IMR-90 (cell line): ENCODE measurements at regions not wholly inside any gene's neighbourhood (a gene's known extent, or its start where the extent isn't known, plus 50 kb on each side); places are given as distances from the start of the nearest gene placed in this dataset.

Experiments used
- ATAC-seq: fragments of 200-7000 bp; cut with Tn5 transposase; 2 replicates; pipeline ENCODE4 v1.9.1; 2020; ENCODE audit warnings: low read depth, mild to moderate bottlenecking, moderate library complexity
- BruUV-seq: library from RNA; stranded (reverse); fragments of 400-500 nt; replicated peaks from 2 replicates; lab custom pipeline; 2021; lab: Mats Ljungman, UMichigan
- CTCF ChIA-PET: fragments of 300-600 bp; formaldehyde crosslinking; extraction: SDS; loops from one replicate; lab custom pipeline; 2021; ENCODE audit warnings: antibody characterized with exemption; lab: Yijun Ruan, JAX
- POLR2A ChIA-PET: fragments of 300-600 bp; sonication (Branson Sonifier 250); formaldehyde crosslinking; loops from one replicate; lab custom pipeline; 2022; ENCODE audit warnings: antibody characterized with exemption; ENCODE audit not compliant: unreplicated experiment; lab: Charles Lee
- DNase-seq: peaks from one replicate; pipeline ENCODE4 v3.0.0; 2013
- H2AFZ ChIP-seq: replicated peaks from 2 replicates; pipeline ENCODE3; 2013; ENCODE audit warnings: low read length, mild to moderate bottlenecking; ENCODE audit not compliant: poor library complexity
- H2AK5ac ChIP-seq: 2 replicates; pipeline ENCODE4 v1.6.1; 2013; ENCODE audit warnings: low read depth, low read length, inconsistent platforms
- H2AK9ac ChIP-seq: replicated peaks from 2 replicates; pipeline ENCODE3; 2013; ENCODE audit warnings: mild to moderate bottlenecking, low read depth, low read length, moderate library complexity; ENCODE audit not compliant: poor library complexity
- H2BK120ac ChIP-seq: 2 replicates; pipeline ENCODE4 v1.6.1; 2013; ENCODE audit warnings: low read depth, low read length, inconsistent platforms
- H2BK15ac ChIP-seq: 3 replicates; pipeline ENCODE4 v1.6.1; 2013; ENCODE audit warnings: low read depth, low read length, inconsistent platforms
- H2BK20ac ChIP-seq: 2 replicates; pipeline ENCODE4 v1.6.1; 2013; ENCODE audit warnings: low read depth, mild to moderate bottlenecking, inconsistent platforms, low read length, moderate library complexity
- H2BK5ac ChIP-seq: 2 replicates; pipeline ENCODE4 v1.6.1; 2013; ENCODE audit warnings: mild to moderate bottlenecking, low read depth, low read length, inconsistent platforms; ENCODE audit not compliant: poor library complexity, severe bottlenecking
- H3K14ac ChIP-seq: replicated peaks from 2 replicates; pipeline ENCODE4 v1.6.1; 2013; ENCODE audit warnings: low read depth, low read length, inconsistent platforms
- H3K18ac ChIP-seq: 2 replicates; pipeline ENCODE4 v1.6.1; 2013; ENCODE audit warnings: low read depth, low read length, control low read depth
- H3K23ac ChIP-seq: 2 replicates; pipeline ENCODE4 v1.6.1; 2013; ENCODE audit warnings: low read depth, low read length, inconsistent platforms
- H3K27ac ChIP-seq: 2 replicates; pipeline ENCODE4 v1.5.1; 2013; ENCODE audit warnings: mild to moderate bottlenecking, control low read depth, low read length; ENCODE audit not compliant: insufficient read depth
- H3K27me3 ChIP-seq: 2 replicates; pipeline ENCODE4 v1.6.1; 2013; ENCODE audit warnings: low read length; ENCODE audit not compliant: control insufficient read depth, insufficient read depth
- H3K36me3 ChIP-seq: 2 replicates; pipeline ENCODE4 v1.6.1; 2013; ENCODE audit warnings: low read length, mixed read lengths; ENCODE audit not compliant: control insufficient read depth, insufficient read depth
- H3K4ac ChIP-seq: 2 replicates; pipeline ENCODE4 v1.6.1; 2013; ENCODE audit warnings: low read depth, low read length, inconsistent platforms
- H3K4me1 ChIP-seq: 2 replicates; pipeline ENCODE4 v1.6.1; 2013; ENCODE audit warnings: low read length, mixed read lengths; ENCODE audit not compliant: control insufficient read depth, insufficient read depth
- H3K4me2 ChIP-seq: 2 replicates; pipeline ENCODE4 v1.6.1; 2013; ENCODE audit warnings: low read depth, mild to moderate bottlenecking, control low read depth, low read length, moderate library complexity
- H3K4me3 ChIP-seq: 2 replicates; pipeline ENCODE4 v1.5.1; 2013; ENCODE audit warnings: low read depth, mild to moderate bottlenecking, control low read depth, low read length, moderate library complexity; ENCODE audit not compliant: insufficient read depth
- H3K56ac ChIP-seq: 2 replicates; pipeline ENCODE4 v1.6.1; 2013; ENCODE audit warnings: low read length, inconsistent platforms; ENCODE audit not compliant: insufficient read depth; ENCODE audit errors: extremely low read depth
- H3K79me1 ChIP-seq, 2 experiments: 2 replicates each; pipeline ENCODE4 v1.6.1; 2013; ENCODE audit warnings: low read length in 2 of 2, inconsistent platforms in 1 of 2, low read depth in 1 of 2
- H3K9ac ChIP-seq: 2 replicates; pipeline ENCODE4 v1.6.1; 2013; ENCODE audit warnings: low read depth, low read length, control low read depth
- H3K9me1 ChIP-seq: 2 replicates; pipeline ENCODE4 v1.6.1; 2013; ENCODE audit warnings: low read length, inconsistent platforms; ENCODE audit not compliant: insufficient read depth
- H3K9me3 ChIP-seq: 2 replicates; pipeline ENCODE4 v1.6.1; 2013; ENCODE audit warnings: low read length; ENCODE audit not compliant: control insufficient read depth, insufficient read depth
- H4K20me1 ChIP-seq: 2 replicates; pipeline ENCODE4 v1.6.1; 2013; ENCODE audit warnings: low read length, inconsistent platforms; ENCODE audit not compliant: insufficient read depth
- H4K5ac ChIP-seq: 2 replicates; pipeline ENCODE4 v1.6.1; 2013; ENCODE audit warnings: mild to moderate bottlenecking, low read depth, low read length, control low read depth
- H4K8ac ChIP-seq, 2 experiments: 2 replicates each; pipeline ENCODE4 v1.6.1; 2013; ENCODE audit warnings: low read depth in 2 of 2, low read length in 2 of 2, control low read depth in 1 of 2, inconsistent platforms in 1 of 2
- H4K91ac ChIP-seq: 2 replicates; pipeline ENCODE4 v1.6.1; 2013; ENCODE audit warnings: low read depth, low read length, inconsistent platforms; ENCODE audit not compliant: insufficient read depth
- BHLHE40 ChIP-seq: fragments of 150-350 bp; IDR thresholded peaks from 2 replicates; pipeline ENCODE4 v1.6.1; 2016; ENCODE audit warnings: mild to moderate bottlenecking, low read depth, low read length
- CEBPB ChIP-seq: IDR thresholded peaks from 2 replicates; pipeline ENCODE4 v1.6.1; 2012; ENCODE audit warnings: low read depth, low read length, improper control_type of control experiment
- CHD1 ChIP-seq: IDR thresholded peaks from 2 replicates; pipeline ENCODE4 v1.6.1; 2012; ENCODE audit warnings: low read depth, low read length, improper control_type of control experiment
- FOS ChIP-seq: fragments of 150-350 bp; IDR thresholded peaks from 2 replicates; pipeline ENCODE4 v1.6.1; 2016; ENCODE audit warnings: low read depth, low read length
- MAFK ChIP-seq: IDR thresholded peaks from 2 replicates; pipeline ENCODE4 v1.6.1; 2012; ENCODE audit warnings: low read depth, low read length, improper control_type of control experiment
- MAZ ChIP-seq: IDR thresholded peaks from 2 replicates; pipeline ENCODE4 v1.6.1; 2012; ENCODE audit warnings: low read depth, mild to moderate bottlenecking, low read length, improper control_type of control experiment, moderate library complexity, borderline replicate concordance
- MXI1 ChIP-seq: IDR thresholded peaks from 2 replicates; pipeline ENCODE4 v1.6.1; 2012; ENCODE audit warnings: low read depth, mild to moderate bottlenecking, low read length, moderate library complexity, borderline replicate concordance
- NFE2L2 ChIP-seq: fragments of 150-350 bp; IDR thresholded peaks from 2 replicates; pipeline ENCODE4 v1.6.1; 2016; ENCODE audit warnings: low read depth, mild to moderate bottlenecking, low read length
- POLR2A ChIP-seq: IDR thresholded peaks from 2 replicates; pipeline ENCODE4 v1.6.1; 2012; ENCODE audit warnings: mild to moderate bottlenecking, low read depth, low read length
- RAD21 ChIP-seq: IDR thresholded peaks from 2 replicates; pipeline ENCODE4 v1.6.1; 2012; ENCODE audit warnings: low read length, improper control_type of control experiment
- RCOR1 ChIP-seq: IDR thresholded peaks from 2 replicates; pipeline ENCODE4 v1.6.1; 2012; ENCODE audit warnings: mild to moderate bottlenecking, low read length, improper control_type of control experiment; ENCODE audit not compliant: insufficient replicate concordance
- RFX5 ChIP-seq: IDR thresholded peaks from 2 replicates; pipeline ENCODE4 v1.8.0; 2012; ENCODE audit warnings: low read depth, mild to moderate bottlenecking, low read length, moderate library complexity
- SMC3 ChIP-seq: fragments of 150-350 bp; IDR thresholded peaks from 2 replicates; pipeline ENCODE4 v1.6.1; 2016; ENCODE audit warnings: low read depth, mild to moderate bottlenecking, antibody characterized with exemption, low read length, moderate library complexity
- WGBS, 2 experiments: methylation state at CpG; one replicate each; pipeline versions ENCODE4 v1.1.5 to v1.1.7; 2013; ENCODE audit warnings: missing lambda C conversion rate in 2 of 2; ENCODE audit not compliant: insufficient read length in 1 of 2; ENCODE audit errors: extremely low coverage in 2 of 2; 5-methylcytosine and 5-hydroxymethylcytosine counted together
- dilution Hi-C: fragments of 300-500 bp; cut with HindIII; formaldehyde crosslinking; loops from one replicate; pipeline ENCODE4 v1.14.3; 2018; ENCODE audit warnings: low sequenced_read_pairs; ENCODE audit not compliant: unreplicated experiment
- in situ Hi-C: fragments of 300-500 bp; cut with MboI; formaldehyde crosslinking; loops from 3 replicates; pipeline ENCODE4 v1.14.3; 2019; ENCODE audit warnings: low sequenced_read_pairs, inconsistent platforms, mixed read lengths
- intact Hi-C: fragments of 100-400 bp; cut with micrococcal nuclease; formaldehyde crosslinking; loops from 2 replicates; pipeline ENCODE4 v1.10.0; 2022
- TF ChIP-seq, protein P1 (sequence below): fragments of 150-350 bp; IDR thresholded peaks from 2 replicates; pipeline ENCODE4 v1.6.1; 2017; ENCODE audit warnings: mild to moderate bottlenecking, antibody characterized with exemption, low read length, low read depth
- TF ChIP-seq, protein P2 (sequence below): fragments of 150-350 bp; IDR thresholded peaks from 2 replicates; pipeline ENCODE4 v1.6.1; 2016; ENCODE audit warnings: low read depth, mild to moderate bottlenecking, low read length, moderate library complexity, borderline replicate concordance

DNA sequence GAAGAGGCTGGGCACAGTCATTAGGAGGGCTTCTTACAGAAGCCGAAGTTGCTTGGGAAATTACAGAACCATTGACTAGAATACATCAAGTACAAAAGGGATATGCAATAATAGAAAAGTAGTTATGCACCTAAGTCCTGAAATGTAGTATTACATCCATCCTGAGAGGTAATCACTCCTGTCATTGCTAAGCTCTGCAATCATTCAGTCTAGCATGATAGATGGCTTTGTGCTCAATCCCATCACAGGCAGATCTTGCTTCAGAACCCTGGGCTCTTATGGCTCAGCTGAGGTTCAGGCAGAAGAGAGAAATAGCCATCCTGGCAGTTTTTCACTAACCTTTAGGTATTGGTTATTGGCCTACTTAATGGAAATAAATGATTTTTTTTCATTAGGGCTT lies 231.7 kb upstream of the AFF2 start:
- no peaks in the 10 kb centered on the region for H3K36me3 ChIP-seq
- no peak overlapping the region for H4K8ac ChIP-seq
- H3K4ac ChIP-seq: no peak overlapping the region
- no peak overlapping the region for H3K27ac ChIP-seq
- H2BK5ac ChIP-seq: no peak overlapping the region
- no peak overlapping the region for H4K5ac ChIP-seq
- H3K9me3 ChIP-seq: peaks cover 6% of the 10 kb centered on the region
- in situ Hi-C loops (no loop called here), intact Hi-C loops (no loop called here), dilution Hi-C loops (no loop called here)
- no peak for DNase-seq
- H2AK5ac ChIP-seq: no peak overlapping the region
- no peak overlapping the region for H2AFZ ChIP-seq
- H2BK120ac ChIP-seq: no peak overlapping the region
- ChIA-PET POLR2A (no interaction called here), CTCF (interaction anchor here (0.5 kb wide), 1 partner anchor 1101 kb away, joined by 3 read pairs; no protein-coding TSS in a partner anchor)
- no peak overlapping the region for H3K23ac ChIP-seq
- no peak overlapping the region for H2BK20ac ChIP-seq
- H3K14ac ChIP-seq: no peak overlapping the region
- no peak for ATAC-seq
- no TSS peak for BruUV-seq
- H4K91ac ChIP-seq: no peak overlapping the region
- no peak overlapping the region for H3K4me3 ChIP-seq
- no peaks in the 10 kb centered on the region for H3K79me1 ChIP-seq
- WGBS, 2 experiments: no CpG with 5 or more reads among the region's 1 CpG
- H2AK9ac ChIP-seq: no peak overlapping the region
- no peaks in the 10 kb centered on the region for H3K4me1 ChIP-seq
- H3K56ac ChIP-seq: no peak overlapping the region
- TF ChIP-seq RAD21 (no peak), FOS (no peak), POLR2A (no peak), CHD1 (no peak), RCOR1 (no peak), NFE2L2 (no peak), CEBPB (no peak), BHLHE40 (no peak), MAZ (no peak), RFX5 (no peak), SMC3 (no peak), MXI1 (no peak), MAFK (no peak)
- TF ChIP-seq, protein P1, sequence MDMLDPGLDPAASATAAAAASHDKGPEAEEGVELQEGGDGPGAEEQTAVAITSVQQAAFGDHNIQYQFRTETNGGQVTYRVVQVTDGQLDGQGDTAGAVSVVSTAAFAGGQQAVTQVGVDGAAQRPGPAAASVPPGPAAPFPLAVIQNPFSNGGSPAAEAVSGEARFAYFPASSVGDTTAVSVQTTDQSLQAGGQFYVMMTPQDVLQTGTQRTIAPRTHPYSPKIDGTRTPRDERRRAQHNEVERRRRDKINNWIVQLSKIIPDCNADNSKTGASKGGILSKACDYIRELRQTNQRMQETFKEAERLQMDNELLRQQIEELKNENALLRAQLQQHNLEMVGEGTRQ: no peak
- TF ChIP-seq, protein P2, sequence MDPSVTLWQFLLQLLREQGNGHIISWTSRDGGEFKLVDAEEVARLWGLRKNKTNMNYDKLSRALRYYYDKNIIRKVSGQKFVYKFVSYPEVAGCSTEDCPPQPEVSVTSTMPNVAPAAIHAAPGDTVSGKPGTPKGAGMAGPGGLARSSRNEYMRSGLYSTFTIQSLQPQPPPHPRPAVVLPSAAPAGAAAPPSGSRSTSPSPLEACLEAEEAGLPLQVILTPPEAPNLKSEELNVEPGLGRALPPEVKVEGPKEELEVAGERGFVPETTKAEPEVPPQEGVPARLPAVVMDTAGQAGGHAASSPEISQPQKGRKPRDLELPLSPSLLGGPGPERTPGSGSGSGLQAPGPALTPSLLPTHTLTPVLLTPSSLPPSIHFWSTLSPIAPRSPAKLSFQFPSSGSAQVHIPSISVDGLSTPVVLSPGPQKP: no peak
- H3K9me1 ChIP-seq: no peaks in the 10 kb centered on the region
- no peak overlapping the region for H3K4me2 ChIP-seq
- H3K18ac ChIP-seq: no peak overlapping the region
- no peaks in the 10 kb centered on the region for H4K20me1 ChIP-seq
- no peak overlapping the region for H3K9ac ChIP-seq
- no peaks in the 10 kb centered on the region for H3K27me3 ChIP-seq
- H2BK15ac ChIP-seq: no peak overlapping the region
